HFF-Myc (cell line): ENCODE measurements at regions not wholly inside any gene's neighbourhood (a gene's known extent, or its start where the extent isn't known, plus 50 kb on each side); places are given as distances from the start of the nearest gene placed in this dataset.

ENCODE experiments used
- DNase-seq: peaks from one replicate; pipeline ENCODE4 v3.0.0-alpha.2; 2011; ENCODE audit warnings: low read depth; ENCODE audit errors: extremely low read depth
- H3K4me3 ChIP-seq: replicated peaks from 2 replicates; pipeline ENCODE4 v1.5.1; 2011; ENCODE audit warnings: low read depth, mild to moderate bottlenecking, control low read depth, low read length
- TF ChIP-seq, protein P1 (sequence below): IDR thresholded peaks from 2 replicates; pipeline ENCODE4 v1.5.1; 2012; ENCODE audit warnings: mild to moderate bottlenecking, low read depth, low read length, control low read depth; ENCODE audit errors: missing control alignments

DNA sequence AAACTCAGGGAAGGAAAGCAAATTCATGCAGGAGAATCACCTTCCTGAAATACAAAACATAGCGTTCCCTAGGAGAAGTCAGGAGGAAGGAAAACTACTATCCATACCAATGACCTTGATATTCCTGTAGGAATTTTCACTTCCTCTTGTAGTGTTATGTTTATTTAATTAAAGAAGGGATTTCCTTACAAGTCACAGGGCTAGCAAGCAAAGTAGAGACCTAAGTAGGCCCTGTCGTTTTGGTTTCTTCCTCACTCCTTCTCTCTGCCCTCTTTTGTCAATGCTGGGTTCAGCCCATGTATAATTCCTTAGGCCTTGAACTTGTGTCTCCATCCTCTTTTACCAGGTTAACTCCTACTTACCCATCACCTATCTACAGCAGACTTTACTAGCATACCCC is 435.2 kb upstream of the LRATD1 start:
- TF ChIP-seq, protein P1, sequence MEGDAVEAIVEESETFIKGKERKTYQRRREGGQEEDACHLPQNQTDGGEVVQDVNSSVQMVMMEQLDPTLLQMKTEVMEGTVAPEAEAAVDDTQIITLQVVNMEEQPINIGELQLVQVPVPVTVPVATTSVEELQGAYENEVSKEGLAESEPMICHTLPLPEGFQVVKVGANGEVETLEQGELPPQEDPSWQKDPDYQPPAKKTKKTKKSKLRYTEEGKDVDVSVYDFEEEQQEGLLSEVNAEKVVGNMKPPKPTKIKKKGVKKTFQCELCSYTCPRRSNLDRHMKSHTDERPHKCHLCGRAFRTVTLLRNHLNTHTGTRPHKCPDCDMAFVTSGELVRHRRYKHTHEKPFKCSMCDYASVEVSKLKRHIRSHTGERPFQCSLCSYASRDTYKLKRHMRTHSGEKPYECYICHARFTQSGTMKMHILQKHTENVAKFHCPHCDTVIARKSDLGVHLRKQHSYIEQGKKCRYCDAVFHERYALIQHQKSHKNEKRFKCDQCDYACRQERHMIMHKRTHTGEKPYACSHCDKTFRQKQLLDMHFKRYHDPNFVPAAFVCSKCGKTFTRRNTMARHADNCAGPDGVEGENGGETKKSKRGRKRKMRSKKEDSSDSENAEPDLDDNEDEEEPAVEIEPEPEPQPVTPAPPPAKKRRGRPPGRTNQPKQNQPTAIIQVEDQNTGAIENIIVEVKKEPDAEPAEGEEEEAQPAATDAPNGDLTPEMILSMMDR, result no peak
- no peak overlapping the region for H3K4me3 ChIP-seq
- no peak for DNase-seq

GRCh38 chr2:14199040-14199439 is 433.5 kb upstream of the LRATD1 start:
- no peak for DNase-seq
- H3K4me3 ChIP-seq, result no peak overlapping the region
- TF ChIP-seq, protein P1, result no peak

DNA sequence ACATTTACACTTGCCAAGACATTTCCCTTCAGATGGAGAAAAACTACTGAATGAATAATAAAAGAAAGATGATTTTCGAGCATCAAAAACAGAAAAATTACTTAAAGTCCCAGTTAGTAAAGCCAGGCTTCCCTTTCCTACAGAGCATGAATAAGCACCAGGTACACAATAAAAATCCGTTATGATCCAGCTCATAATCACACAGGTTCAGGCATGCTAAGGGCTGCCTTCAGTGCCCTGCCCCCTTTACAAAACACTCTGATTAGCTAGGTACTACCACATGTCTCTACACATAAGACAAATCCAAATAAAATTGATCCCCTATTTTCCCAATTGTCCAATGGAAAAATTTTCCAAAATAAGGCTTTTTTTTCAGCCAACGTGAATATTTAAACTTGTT is 413.2 kb upstream of the LRATD1 start:
- no peak for DNase-seq
- no peak overlapping the region for H3K4me3 ChIP-seq
- TF ChIP-seq, protein P1, result no peak

GRCh38 chr2:14220101-14220500 is 412.4 kb upstream of the LRATD1 start:
- TF ChIP-seq, protein P1, result no peak
- H3K4me3 ChIP-seq, result no peak overlapping the region
- DNase-seq, result no peak

GRCh38 chr2:14221466-14221865 is 411.1 kb upstream of the LRATD1 start:
- no peak overlapping the region for H3K4me3 ChIP-seq
- TF ChIP-seq, protein P1, result no peak
- no peak for DNase-seq

GRCh38 chr2:14223576-14223975 is 408.9 kb upstream of the LRATD1 start:
- DNase-seq, result no peak
- TF ChIP-seq, protein P1, result no peak
- no peak overlapping the region for H3K4me3 ChIP-seq

GRCh38 chr2:14231391-14231898 is 401.1 kb upstream of the LRATD1 start:
- TF ChIP-seq, protein P1, result no peak
- no peak overlapping the region for H3K4me3 ChIP-seq
- no peak for DNase-seq
